ENCODE measurements at regions not wholly inside any gene's neighbourhood (a gene's known extent, or its start where the extent isn't known, plus 50 kb on each side); places are given as distances from the start of the nearest gene placed in this dataset.

GRCh38 chr4:17066236-17066635, 167.8 kb upstream of the LDB2 start:
- Histone ChIP-seq H3K9me1 (ENCODE audit: control insufficient read depth, extremely low read depth, insufficient read depth, low read length) (no peaks in the 10 kb centered on the region), H3K27ac (ENCODE audit: control insufficient read depth, insufficient read depth, low read length) (no peak overlapping the region), H3K9ac (ENCODE audit: control insufficient read depth, extremely low read depth, insufficient read depth, low read length) (no peak overlapping the region), H3K27me3 (ENCODE audit: control insufficient read depth, extremely low read depth, insufficient read depth, low read length) (no peaks in the 10 kb centered on the region), H3K79me2 (ENCODE audit: control insufficient read depth, insufficient read depth, low read length) (no peaks in the 10 kb centered on the region), H4K20me1 (ENCODE audit: control insufficient read depth, extremely low read depth, insufficient read depth, low read length) (no peaks in the 10 kb centered on the region), H3K4me3 (ENCODE audit: control insufficient read depth in 2 of 3, extremely low read depth in 1 of 3, insufficient read depth in 2 of 3, low read depth in 1 of 3, low read length in 3 of 3) (no peak overlapping the region), H3K4me2 (ENCODE audit: control insufficient read depth, extremely low read depth, insufficient read depth, low read depth, low read length) (no peak overlapping the region), H3K4me1 (ENCODE audit: control insufficient read depth, extremely low read depth, insufficient read depth, low read length) (peaks cover 22% of the 10 kb centered on the region), H2AFZ (ENCODE audit: control insufficient read depth, low read length) (no peak overlapping the region), H3K36me3 (ENCODE audit: control insufficient read depth in 2 of 2, extremely low read depth in 1 of 2, insufficient read depth in 2 of 2, low read length in 2 of 2) (no peaks in the 10 kb centered on the region), H3K9me3 (ENCODE audit: control insufficient read depth, low read depth, low read length) (no peaks in the 10 kb centered on the region)
- no peak for TF ChIP-seq EZH2 (IDR thresholded peaks at IDR 0.05; ENCODE audit: low read length)
- TF ChIP-seq, protein P1, sequence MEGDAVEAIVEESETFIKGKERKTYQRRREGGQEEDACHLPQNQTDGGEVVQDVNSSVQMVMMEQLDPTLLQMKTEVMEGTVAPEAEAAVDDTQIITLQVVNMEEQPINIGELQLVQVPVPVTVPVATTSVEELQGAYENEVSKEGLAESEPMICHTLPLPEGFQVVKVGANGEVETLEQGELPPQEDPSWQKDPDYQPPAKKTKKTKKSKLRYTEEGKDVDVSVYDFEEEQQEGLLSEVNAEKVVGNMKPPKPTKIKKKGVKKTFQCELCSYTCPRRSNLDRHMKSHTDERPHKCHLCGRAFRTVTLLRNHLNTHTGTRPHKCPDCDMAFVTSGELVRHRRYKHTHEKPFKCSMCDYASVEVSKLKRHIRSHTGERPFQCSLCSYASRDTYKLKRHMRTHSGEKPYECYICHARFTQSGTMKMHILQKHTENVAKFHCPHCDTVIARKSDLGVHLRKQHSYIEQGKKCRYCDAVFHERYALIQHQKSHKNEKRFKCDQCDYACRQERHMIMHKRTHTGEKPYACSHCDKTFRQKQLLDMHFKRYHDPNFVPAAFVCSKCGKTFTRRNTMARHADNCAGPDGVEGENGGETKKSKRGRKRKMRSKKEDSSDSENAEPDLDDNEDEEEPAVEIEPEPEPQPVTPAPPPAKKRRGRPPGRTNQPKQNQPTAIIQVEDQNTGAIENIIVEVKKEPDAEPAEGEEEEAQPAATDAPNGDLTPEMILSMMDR (optimal IDR thresholded peaks at IDR 0.05 in 1 of 3, IDR thresholded peaks at IDR 0.05 in 1 of 3, conservative IDR thresholded peaks at IDR 0.05 in 1 of 3; ENCODE audit: extremely low read depth in 1 of 3, insufficient read depth in 2 of 3, low read length in 3 of 3) = no peak
- DNase-seq (ENCODE audit: low read depth, low spot score) = no peak
- peak; percentile 46 for FAIRE-seq
- dilution Hi-C loops (cut with MboI; ENCODE audit: extremely low pct_ligation_motif_present, low sequenced_read_pairs) = no loop called here

DNA sequence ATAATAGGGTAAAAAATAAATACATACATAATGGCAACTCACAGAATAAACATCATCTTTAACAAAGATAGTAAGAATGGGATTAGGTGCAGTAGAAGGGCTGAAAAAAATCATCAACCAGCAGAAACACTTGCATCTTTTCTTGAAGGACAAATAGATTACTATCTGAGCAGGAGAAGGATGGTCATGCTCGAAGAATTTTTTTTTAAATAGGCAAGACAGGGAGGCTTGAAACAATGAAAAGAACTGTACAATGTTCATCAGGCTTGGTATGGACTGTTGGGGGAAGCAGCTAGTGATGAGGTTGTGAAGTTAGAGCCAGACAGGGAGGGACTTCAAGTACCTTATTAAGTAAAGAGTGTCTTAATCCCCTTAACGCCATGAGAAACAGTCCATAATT, 167.4 kb upstream of the LDB2 start:
- Histone ChIP-seq H3K27ac (ENCODE audit: control insufficient read depth, insufficient read depth, low read length) (no peak overlapping the region), H3K9me1 (ENCODE audit: control insufficient read depth, extremely low read depth, insufficient read depth, low read length) (no peaks in the 10 kb centered on the region), H3K9ac (ENCODE audit: control insufficient read depth, extremely low read depth, insufficient read depth, low read length) (no peak overlapping the region), H2AFZ (ENCODE audit: control insufficient read depth, low read length) (no peak overlapping the region), H3K4me2 (ENCODE audit: control insufficient read depth, extremely low read depth, insufficient read depth, low read depth, low read length) (no peak overlapping the region), H3K36me3 (ENCODE audit: control insufficient read depth in 2 of 2, extremely low read depth in 1 of 2, insufficient read depth in 2 of 2, low read length in 2 of 2) (no peaks in the 10 kb centered on the region), H3K4me3 (ENCODE audit: control insufficient read depth in 2 of 3, extremely low read depth in 1 of 3, insufficient read depth in 2 of 3, low read depth in 1 of 3, low read length in 3 of 3) (no peak overlapping the region), H4K20me1 (ENCODE audit: control insufficient read depth, extremely low read depth, insufficient read depth, low read length) (no peaks in the 10 kb centered on the region), H3K79me2 (ENCODE audit: control insufficient read depth, insufficient read depth, low read length) (no peaks in the 10 kb centered on the region), H3K27me3 (ENCODE audit: control insufficient read depth, extremely low read depth, insufficient read depth, low read length) (no peaks in the 10 kb centered on the region), H3K4me1 (ENCODE audit: control insufficient read depth, extremely low read depth, insufficient read depth, low read length) (peaks cover 22% of the 10 kb centered on the region), H3K9me3 (ENCODE audit: control insufficient read depth, low read depth, low read length) (no peaks in the 10 kb centered on the region)
- DNase-seq (ENCODE audit: low read depth, low spot score) = no peak
- FAIRE-seq = no peak
- dilution Hi-C loops (cut with MboI; ENCODE audit: extremely low pct_ligation_motif_present, low sequenced_read_pairs) = no loop called here
- TF ChIP-seq, protein P1 (optimal IDR thresholded peaks at IDR 0.05 in 1 of 3, IDR thresholded peaks at IDR 0.05 in 1 of 3, conservative IDR thresholded peaks at IDR 0.05 in 1 of 3; ENCODE audit: extremely low read depth in 1 of 3, insufficient read depth in 2 of 3, low read length in 3 of 3) = no peak
- no peak for TF ChIP-seq EZH2 (IDR thresholded peaks at IDR 0.05; ENCODE audit: low read length)

All from keratinocyte (primary cell).